ENCODE measurements at regions not wholly inside any gene's neighbourhood (a gene's known extent, or its start where the extent isn't known, plus 50 kb on each side); places are given as distances from the start of the nearest gene placed in this dataset.
"Not testable (repeated sequence)": the region's sequence is repeated elsewhere in the genome, so short reads cannot be mapped to it uniquely, and the experiment has no call there.

DNA sequence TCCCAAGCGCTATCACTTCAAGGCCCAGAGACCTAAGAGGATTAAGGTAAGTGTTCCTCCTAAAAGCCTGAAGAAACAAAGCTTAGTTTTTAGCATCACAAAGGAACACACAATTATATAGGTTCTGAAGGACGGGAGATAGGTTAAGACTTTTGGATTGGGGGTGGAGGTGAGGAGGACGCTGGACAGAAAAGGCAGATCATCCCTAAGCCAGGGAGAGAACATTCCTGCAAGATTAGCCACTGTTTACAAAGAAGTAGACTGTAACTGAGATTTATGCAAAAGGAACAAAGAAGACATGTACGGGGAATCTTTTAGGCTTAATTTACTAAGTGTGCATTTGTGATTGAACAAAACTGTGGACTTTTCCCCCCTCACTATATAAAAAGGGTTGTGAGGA is 184.1 kb upstream of the IRX5 start:
- TF ChIP-seq, protein P1, sequence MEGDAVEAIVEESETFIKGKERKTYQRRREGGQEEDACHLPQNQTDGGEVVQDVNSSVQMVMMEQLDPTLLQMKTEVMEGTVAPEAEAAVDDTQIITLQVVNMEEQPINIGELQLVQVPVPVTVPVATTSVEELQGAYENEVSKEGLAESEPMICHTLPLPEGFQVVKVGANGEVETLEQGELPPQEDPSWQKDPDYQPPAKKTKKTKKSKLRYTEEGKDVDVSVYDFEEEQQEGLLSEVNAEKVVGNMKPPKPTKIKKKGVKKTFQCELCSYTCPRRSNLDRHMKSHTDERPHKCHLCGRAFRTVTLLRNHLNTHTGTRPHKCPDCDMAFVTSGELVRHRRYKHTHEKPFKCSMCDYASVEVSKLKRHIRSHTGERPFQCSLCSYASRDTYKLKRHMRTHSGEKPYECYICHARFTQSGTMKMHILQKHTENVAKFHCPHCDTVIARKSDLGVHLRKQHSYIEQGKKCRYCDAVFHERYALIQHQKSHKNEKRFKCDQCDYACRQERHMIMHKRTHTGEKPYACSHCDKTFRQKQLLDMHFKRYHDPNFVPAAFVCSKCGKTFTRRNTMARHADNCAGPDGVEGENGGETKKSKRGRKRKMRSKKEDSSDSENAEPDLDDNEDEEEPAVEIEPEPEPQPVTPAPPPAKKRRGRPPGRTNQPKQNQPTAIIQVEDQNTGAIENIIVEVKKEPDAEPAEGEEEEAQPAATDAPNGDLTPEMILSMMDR (IDR thresholded peaks at IDR 0.05) = no peak
- TF ChIP-seq EP300 (IDR thresholded peaks at IDR 0.05) = no peak
- no peak for TF ChIP-seq POLR2A (IDR thresholded peaks at IDR 0.05)
- WGBS, 2 donors = 66 to 69% methylated on average over 4 of the region's 4 CpGs

DNA sequence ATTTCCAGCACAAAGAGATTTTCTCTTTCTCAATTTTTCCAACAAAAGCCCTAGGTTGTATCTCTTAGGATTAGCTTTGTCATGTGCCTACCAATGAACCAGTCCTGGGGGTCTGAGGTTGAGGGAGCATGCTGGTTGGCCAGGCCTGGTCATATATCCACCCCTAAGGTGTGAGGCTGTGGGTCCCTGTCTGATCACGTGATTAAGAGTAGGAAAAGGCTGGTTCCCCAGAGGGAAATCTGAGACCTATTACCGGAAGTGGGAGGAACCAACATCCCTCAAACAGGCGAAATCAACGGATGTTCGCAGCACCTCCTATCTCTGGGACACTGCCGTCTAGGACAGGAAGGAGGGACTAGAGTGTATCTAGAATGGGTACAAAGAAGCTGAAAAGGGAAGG is 185.7 kb upstream of the IRX5 start:
- Histone ChIP-seq H3K36me3 (no peaks in the 10 kb centered on the region), H3K9me3 (peaks cover 0 to 4% (median 0%) of the 10 kb centered on the region in 4 donors), H3K4me1 (no peaks in the 10 kb centered on the region), H3K27me3 (no peaks in the 10 kb centered on the region), H3K27ac (no peak overlapping the region), H3K4me3 (no peak overlapping the region)
- no peak for DNase-seq (ENCODE audit: low spot score in 2 of 2)
- no peak for TF ChIP-seq POLR2A (IDR thresholded peaks at IDR 0.05)
- TF ChIP-seq, protein P1 (IDR thresholded peaks at IDR 0.05) = no peak
- TF ChIP-seq EP300 (IDR thresholded peaks at IDR 0.05) = no peak
- 83 to 85% methylated on average over 6 of the region's 6 CpGs for WGBS, 2 donors

More for the DNA sequence above, 184.1 kb upstream of the IRX5 start:
- Histone ChIP-seq H3K27ac (no peak overlapping the region), H3K4me1 (no peaks in the 10 kb centered on the region), H3K27me3 (no peaks in the 10 kb centered on the region), H3K36me3 (no peaks in the 10 kb centered on the region), H3K9me3 (no peaks in the 10 kb centered on the region), H3K4me3 (no peak overlapping the region)
- DNase-seq (ENCODE audit: low spot score in 2 of 2) = no peak

DNA sequence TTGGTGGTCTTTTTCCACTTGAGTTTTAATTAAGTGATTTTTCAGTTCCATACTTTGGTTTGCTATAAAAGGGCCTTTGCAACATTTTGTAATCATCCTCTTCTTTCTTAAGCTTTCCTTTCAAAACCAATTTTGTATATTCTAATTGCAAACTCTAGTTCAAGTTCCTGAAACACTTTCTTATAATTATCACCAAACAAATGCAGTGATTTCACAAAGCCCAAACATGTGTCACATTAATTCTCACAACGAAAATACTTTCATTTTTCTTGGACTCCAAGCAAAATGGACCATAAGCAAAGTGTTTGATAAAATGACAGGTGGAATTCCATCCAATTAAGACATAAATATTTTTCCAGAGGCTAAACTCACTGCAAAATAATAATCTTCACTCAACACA is 188.2 kb upstream of the IRX5 start:
- Histone ChIP-seq H3K27me3 (no peaks in the 10 kb centered on the region), H3K4me1 (no peaks in the 10 kb centered on the region), H3K9me3 (peaks cover 0 to 4% (median 0%) of the 10 kb centered on the region in 4 donors), H3K36me3 (no peaks in the 10 kb centered on the region), H3K4me3 (no peak overlapping the region), H3K27ac (no peak overlapping the region)
- 69 to 73% methylated on average over 1 of the region's 1 CpG for WGBS, 2 donors
- TF ChIP-seq EP300 (IDR thresholded peaks at IDR 0.05) (no peak), POLR2A (IDR thresholded peaks at IDR 0.05) (no peak)
- TF ChIP-seq, protein P1 (IDR thresholded peaks at IDR 0.05) = no peak
- DNase-seq (ENCODE audit: low spot score in 2 of 2) = no peak

DNA sequence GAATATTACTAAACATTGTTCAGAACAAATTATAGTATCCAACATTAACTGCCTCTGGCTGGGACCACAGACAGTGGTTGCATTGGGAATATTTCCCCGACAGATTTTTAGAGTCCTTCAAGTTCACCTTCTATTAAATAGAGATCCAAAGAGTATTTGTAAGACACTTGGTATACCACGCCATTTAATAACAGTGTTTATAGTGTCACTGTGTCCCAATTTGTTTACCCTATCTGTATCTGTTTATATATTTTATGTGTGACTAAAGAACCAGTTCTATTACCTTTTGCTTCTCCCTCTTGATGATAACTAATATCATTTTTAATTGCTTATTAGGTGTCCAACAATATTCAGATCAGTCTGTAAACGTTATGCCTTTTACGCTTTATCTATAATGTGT is 191.3 kb upstream of the IRX5 start:
- Histone ChIP-seq H3K27me3 (no peaks in the 10 kb centered on the region), H3K27ac (no peak overlapping the region), H3K9me3 (peaks cover 0 to 4% (median 0%) of the 10 kb centered on the region in 4 donors), H3K36me3 (no peaks in the 10 kb centered on the region), H3K4me1 (no peaks in the 10 kb centered on the region), H3K4me3 (no peak overlapping the region)
- DNase-seq (ENCODE audit: low spot score in 2 of 2) = no peak
- TF ChIP-seq, protein P1 (IDR thresholded peaks at IDR 0.05) = no peak
- TF ChIP-seq POLR2A (IDR thresholded peaks at IDR 0.05) (no peak), EP300 (IDR thresholded peaks at IDR 0.05) (no peak)
- 88 to 94% methylated on average over 4 of the region's 4 CpGs for WGBS, 2 donors

DNA sequence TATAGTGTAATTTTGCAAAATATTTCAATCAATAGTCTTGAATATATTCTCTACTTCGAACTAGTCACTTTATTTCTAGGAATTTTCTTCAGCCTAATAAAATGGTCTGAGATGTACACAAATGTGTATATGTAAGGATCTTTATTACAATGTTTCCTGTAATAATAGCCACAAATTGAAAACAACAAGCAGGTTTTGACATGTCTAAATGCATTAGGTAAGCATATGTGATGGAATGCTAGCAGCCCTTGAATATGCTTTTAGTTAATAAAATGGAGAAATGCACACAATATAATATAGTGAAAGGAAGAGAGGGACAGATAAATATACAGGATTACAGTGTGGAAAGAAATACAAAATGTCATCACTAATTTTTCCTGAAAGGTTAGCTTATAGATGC is 196.5 kb upstream of the IRX5 start:
- H3K9me3 ChIP-seq = no peaks in the 10 kb centered on the region
- no peaks in the 10 kb centered on the region for H3K36me3 ChIP-seq
- 72 to 85% methylated on average over 1 of the region's 1 CpG for WGBS, 2 donors
- H3K4me3 ChIP-seq = no peak overlapping the region
- TF ChIP-seq EP300 (IDR thresholded peaks at IDR 0.05) (no peak), POLR2A (IDR thresholded peaks at IDR 0.05) (no peak)
- TF ChIP-seq, protein P1 (IDR thresholded peaks at IDR 0.05) = no peak
- H3K27me3 ChIP-seq = no peaks in the 10 kb centered on the region
- no peak for DNase-seq (ENCODE audit: low spot score in 2 of 2)
- no peak overlapping the region for H3K27ac ChIP-seq
- no peaks in the 10 kb centered on the region for H3K4me1 ChIP-seq

DNA sequence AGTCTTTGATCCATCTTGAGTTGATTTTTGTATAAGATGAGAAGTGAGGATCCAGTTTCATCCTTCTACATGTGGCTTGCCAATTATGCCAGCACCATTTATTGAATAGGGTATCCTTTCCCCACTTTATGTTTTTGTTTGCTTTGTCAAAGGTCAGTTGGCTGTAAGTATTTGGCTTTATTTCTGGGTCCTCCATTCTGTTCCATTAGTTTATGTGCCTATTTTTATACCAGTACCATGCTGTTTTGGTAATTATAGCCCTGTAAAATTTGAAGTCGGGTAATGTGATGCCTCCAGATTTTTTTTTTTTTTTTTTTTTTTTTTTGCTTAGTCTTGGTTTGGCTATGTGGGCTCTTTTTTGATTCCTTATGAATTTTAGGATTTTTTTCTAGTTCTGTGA is 203.0 kb upstream of the IRX5 start:
- not testable (repeated sequence) for DNase-seq (ENCODE audit: low spot score in 2 of 2); H3K4me1 ChIP-seq; H3K9me3 ChIP-seq; H3K4me3 ChIP-seq; H3K36me3 ChIP-seq; H3K27me3 ChIP-seq; H3K27ac ChIP-seq
- WGBS, 2 donors = 79 to 90% methylated on average over 1 of the region's 1 CpG
